ENCODE measurements at regions not wholly inside any gene's neighbourhood (a gene's known extent, or its start where the extent isn't known, plus 50 kb on each side); places are given as distances from the start of the nearest gene placed in this dataset.
A peak's percentile ranks its signal among the peaks of the same experiment; 100 is the strongest.

- Histone ChIP-seq H3K27ac (ENCODE audit: low read depth in 1 of 2, low read length in 2 of 2) (no peak overlapping the region), H3K4me1 (ENCODE audit: control insufficient read depth in 1 of 2, insufficient read depth in 2 of 2, low read length in 2 of 2) (peaks cover 10 to 12% of the 10 kb centered on the region in 2 donors), H3K9ac (ENCODE audit: insufficient read depth, low read length, poor library complexity, severe bottlenecking) (no peak overlapping the region), H3K4me2 (replicated peaks; ENCODE audit: extremely low read depth, low read length, poor library complexity, severe bottlenecking) (no peak overlapping the region), H3K36me3 (replicated peaks in 1 of 2; ENCODE audit: control insufficient read depth in 1 of 2, insufficient read depth in 2 of 2, low read length in 2 of 2) (no peaks in the 10 kb centered on the region), H3K79me2 (ENCODE audit: insufficient read depth, low read length) (no peaks in the 10 kb centered on the region), H3K4me3 (replicated peaks in 1 of 3; ENCODE audit: low read depth in 2 of 3, low read length in 3 of 3) (no peak overlapping the region), H3K27me3 (ENCODE audit: control insufficient read depth in 2 of 2, insufficient read depth in 2 of 2, low read length in 2 of 2) (no peaks in the 10 kb centered on the region), H2AFZ (ENCODE audit: insufficient read depth, low read depth, low read length, poor library complexity, severe bottlenecking) (peak overlapping the region; percentile 37), H3K9me3 (replicated peaks in 1 of 2; ENCODE audit: control insufficient read depth in 1 of 2, insufficient read depth in 1 of 2, low read length in 2 of 2) (no peaks in the 10 kb centered on the region), H4K20me1 (ENCODE audit: insufficient read depth, low read length) (no peaks in the 10 kb centered on the region)
- Mint-ChIP-seq H3K4me1 (peaks cover 15% of the 10 kb centered on the region), H3K9me3 (peaks cover 0 to 3% (median 0%) of the 10 kb centered on the region in 7 donors), H3K36me3 (no peaks in the 10 kb centered on the region), H3K4me3 (no peak overlapping the region), H3K27me3 (ENCODE audit: low read depth in 3 of 3) (peaks cover 3 to 7% (median 5%) of the 10 kb centered on the region in 3 donors), H3K27ac (no peak overlapping the region)
- DNase-seq: no peak
- intact Hi-C loops (cut with micrococcal nuclease): no loop called here
- WGBS (ENCODE audit: insufficient coverage): 91% methylated on average over 2 of the region's 5 CpGs
- no peak for TF ChIP-seq CTCF (IDR thresholded peaks at IDR 0.05)
Observed at GRCh38 chr2:9771101-9771449, 72.2 kb upstream of the TAF1B start.

- H3K4me2 ChIP-seq (replicated peaks; ENCODE audit: extremely low read depth, low read length, poor library complexity, severe bottlenecking): no peak overlapping the region
- H2AFZ ChIP-seq (ENCODE audit: insufficient read depth, low read depth, low read length, poor library complexity, severe bottlenecking): no peak overlapping the region
- no peak overlapping the region for H3K27ac ChIP-seq (ENCODE audit: low read depth in 1 of 2, low read length in 2 of 2)
- intact Hi-C loops (cut with micrococcal nuclease): no loop called here
- 70% methylated on average over 5 of the region's 8 CpGs for WGBS (ENCODE audit: insufficient coverage)
- Mint-ChIP-seq H3K27ac (no peak overlapping the region), H3K4me3 (no peak overlapping the region), H3K36me3 (no peaks in the 10 kb centered on the region), H3K9me3 (peaks cover 0 to 3% (median 0%) of the 10 kb centered on the region in 7 donors), H3K27me3 (ENCODE audit: low read depth in 3 of 3) (peaks cover 3 to 7% (median 5%) of the 10 kb centered on the region in 3 donors), H3K4me1 (peaks cover 12% of the 10 kb centered on the region)
- H3K4me1 ChIP-seq (ENCODE audit: control insufficient read depth in 1 of 2, insufficient read depth in 2 of 2, low read length in 2 of 2): peaks cover 5 to 7% of the 10 kb centered on the region in 2 donors
- no peaks in the 10 kb centered on the region for H4K20me1 ChIP-seq (ENCODE audit: insufficient read depth, low read length)
- H3K79me2 ChIP-seq (ENCODE audit: insufficient read depth, low read length): no peaks in the 10 kb centered on the region
- TF ChIP-seq CTCF (IDR thresholded peaks at IDR 0.05): no peak
- no peak overlapping the region for H3K9ac ChIP-seq (ENCODE audit: insufficient read depth, low read length, poor library complexity, severe bottlenecking)
- no peaks in the 10 kb centered on the region for H3K27me3 ChIP-seq (ENCODE audit: control insufficient read depth in 2 of 2, insufficient read depth in 2 of 2, low read length in 2 of 2)
- no peak for DNase-seq
- no peak overlapping the region for H3K4me3 ChIP-seq (replicated peaks in 1 of 3; ENCODE audit: low read depth in 2 of 3, low read length in 3 of 3)
- H3K36me3 ChIP-seq (replicated peaks in 1 of 2; ENCODE audit: control insufficient read depth in 1 of 2, insufficient read depth in 2 of 2, low read length in 2 of 2): no peaks in the 10 kb centered on the region
- no peaks in the 10 kb centered on the region for H3K9me3 ChIP-seq (replicated peaks in 1 of 2; ENCODE audit: control insufficient read depth in 1 of 2, insufficient read depth in 1 of 2, low read length in 2 of 2)
Observed at GRCh38 chr2:9771481-9772017, 71.7 kb upstream of the TAF1B start.
